ENCODE measurements at regions not wholly inside any gene's neighbourhood (a gene's known extent, or its start where the extent isn't known, plus 50 kb on each side); places are given as distances from the start of the nearest gene placed in this dataset.

GRCh38 chr11:115993590-115993989 is 489.4 kb upstream of the CADM1 start:
- TF ChIP-seq CTCF (IDR thresholded peaks at IDR 0.05) (no peak), POLR2AphosphoS5 (IDR thresholded peaks at IDR 0.05; ENCODE audit: low read depth, low read length) (no peak), SIN3A (IDR thresholded peaks at IDR 0.05; ENCODE audit: borderline replicate concordance, insufficient read depth, low read depth, low read length) (no peak), TCF7L2 (IDR thresholded peaks at IDR 0.05; ENCODE audit: low read depth, low read length) (no peak)
